ENCODE measurements at regions not wholly inside any gene's neighbourhood (a gene's known extent, or its start where the extent isn't known, plus 50 kb on each side); places are given as distances from the start of the nearest gene placed in this dataset.
A peak's percentile ranks its signal among the peaks of the same experiment; 100 is the strongest.

DNA sequence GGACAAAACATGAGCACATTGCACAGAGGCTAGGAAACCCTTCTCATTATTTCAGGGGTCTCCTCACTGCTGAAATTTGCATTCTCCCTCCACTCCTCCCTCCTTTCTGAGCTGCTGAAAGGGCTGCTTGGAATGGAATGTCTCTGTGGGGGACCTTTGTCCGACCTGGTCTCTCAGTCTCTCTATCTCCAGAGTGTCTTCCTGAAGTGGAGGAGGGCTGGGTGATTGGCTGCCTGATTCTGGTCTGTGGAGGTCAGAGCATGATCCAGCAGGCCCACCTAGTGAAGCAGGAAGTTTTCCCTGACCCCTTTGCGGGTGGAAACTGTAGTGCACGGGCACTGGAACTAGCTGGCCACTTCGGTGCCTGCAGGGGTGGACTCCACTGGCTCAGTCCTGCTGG, 560.5 kb upstream of the HS6ST1 start:
- no peaks in the 10 kb centered on the region for H3K9me3 ChIP-seq
- intact Hi-C loops (cut with DNase I) = no loop called here
- H3K27me3 ChIP-seq = no peaks in the 10 kb centered on the region
- DNase-seq (no peak), ATAC-seq (no peak), FAIRE-seq (no peak)
- TF ChIP-seq, protein P1, sequence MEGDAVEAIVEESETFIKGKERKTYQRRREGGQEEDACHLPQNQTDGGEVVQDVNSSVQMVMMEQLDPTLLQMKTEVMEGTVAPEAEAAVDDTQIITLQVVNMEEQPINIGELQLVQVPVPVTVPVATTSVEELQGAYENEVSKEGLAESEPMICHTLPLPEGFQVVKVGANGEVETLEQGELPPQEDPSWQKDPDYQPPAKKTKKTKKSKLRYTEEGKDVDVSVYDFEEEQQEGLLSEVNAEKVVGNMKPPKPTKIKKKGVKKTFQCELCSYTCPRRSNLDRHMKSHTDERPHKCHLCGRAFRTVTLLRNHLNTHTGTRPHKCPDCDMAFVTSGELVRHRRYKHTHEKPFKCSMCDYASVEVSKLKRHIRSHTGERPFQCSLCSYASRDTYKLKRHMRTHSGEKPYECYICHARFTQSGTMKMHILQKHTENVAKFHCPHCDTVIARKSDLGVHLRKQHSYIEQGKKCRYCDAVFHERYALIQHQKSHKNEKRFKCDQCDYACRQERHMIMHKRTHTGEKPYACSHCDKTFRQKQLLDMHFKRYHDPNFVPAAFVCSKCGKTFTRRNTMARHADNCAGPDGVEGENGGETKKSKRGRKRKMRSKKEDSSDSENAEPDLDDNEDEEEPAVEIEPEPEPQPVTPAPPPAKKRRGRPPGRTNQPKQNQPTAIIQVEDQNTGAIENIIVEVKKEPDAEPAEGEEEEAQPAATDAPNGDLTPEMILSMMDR (IDR thresholded peaks at IDR 0.05) = no peak
- H3K27ac ChIP-seq = no peak overlapping the region
- no peaks in the 10 kb centered on the region for H3K36me3 ChIP-seq
- WGBS, 2 donors = 76% methylated on average over 4 of the region's 4 CpGs
- H3K4me1 ChIP-seq = no peaks in the 10 kb centered on the region
- no peak overlapping the region for H3K4me3 ChIP-seq

DNA sequence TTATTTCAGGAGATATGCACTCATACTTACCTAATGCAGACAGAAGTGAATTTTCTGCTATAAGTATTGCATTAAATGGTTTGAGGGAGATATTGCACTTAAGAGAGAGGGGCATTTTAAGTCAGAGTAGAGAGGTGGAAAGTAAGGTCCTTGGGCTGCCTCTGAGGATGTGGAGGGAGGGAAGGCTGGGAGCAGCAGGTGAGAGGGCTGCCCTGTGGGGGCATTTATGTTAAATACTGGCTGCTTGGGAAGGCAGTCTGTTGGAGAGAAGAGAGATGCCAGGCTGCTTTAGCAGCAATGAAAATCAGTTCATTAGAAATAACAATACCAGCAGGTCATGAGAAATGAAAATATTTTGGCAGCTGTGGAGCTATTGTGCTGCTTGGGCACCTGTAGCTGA, 576.2 kb upstream of the HS6ST1 start:
- H3K36me3 ChIP-seq = no peaks in the 10 kb centered on the region
- TF ChIP-seq, protein P1 (IDR thresholded peaks at IDR 0.05) = no peak
- DNase-seq = no peak
- no peak overlapping the region for H3K4me3 ChIP-seq
- intact Hi-C loops (cut with DNase I) = no loop called here
- no peak overlapping the region for H3K27ac ChIP-seq
- H3K4me1 ChIP-seq = no peaks in the 10 kb centered on the region
- FAIRE-seq = no peak
- no peaks in the 10 kb centered on the region for H3K9me3 ChIP-seq
- no peak for ATAC-seq
- H3K27me3 ChIP-seq = no peaks in the 10 kb centered on the region

DNA sequence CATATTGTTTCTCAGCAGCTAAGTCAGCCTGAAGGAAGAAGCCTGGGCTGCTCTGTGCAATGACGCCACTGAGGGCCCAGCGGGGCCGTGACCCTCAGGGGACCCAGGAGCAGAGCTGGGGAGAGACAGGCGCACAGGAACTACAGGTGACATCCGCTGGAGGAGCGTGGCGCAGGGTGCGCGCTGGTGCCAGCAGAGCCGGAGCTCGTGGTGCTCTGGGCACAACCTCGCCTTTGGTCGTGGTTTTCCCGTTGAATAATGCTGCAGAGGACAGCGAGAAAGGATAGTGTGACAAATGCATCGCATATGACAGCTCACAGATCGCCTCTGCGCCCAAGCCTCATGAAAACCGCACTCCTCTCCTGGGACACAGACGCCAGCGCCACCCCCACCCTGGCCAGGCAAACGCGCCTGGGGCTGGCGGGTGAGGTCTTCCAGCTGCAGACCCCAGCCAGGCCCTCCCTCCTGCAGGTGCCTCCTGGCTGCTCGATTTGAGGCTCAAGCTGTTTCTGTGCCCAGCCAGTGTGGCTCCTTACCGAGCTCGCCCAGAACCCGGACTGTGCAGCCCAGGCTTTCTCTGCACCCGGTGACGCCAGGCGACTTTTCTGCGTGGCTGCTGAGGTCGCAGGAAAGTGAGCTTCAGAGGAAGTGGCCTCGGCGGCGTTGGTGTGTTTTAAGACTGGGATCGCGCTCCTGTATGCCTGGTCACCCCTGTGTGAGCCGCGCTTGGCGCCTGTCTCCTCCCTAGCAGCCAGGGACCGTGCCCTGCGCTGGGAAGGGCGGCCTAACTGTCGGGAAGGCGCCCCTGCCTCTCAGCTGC, 583.1 kb upstream of the HS6ST1 start:
- H3K27ac ChIP-seq = no peak overlapping the region
- H3K36me3 ChIP-seq = no peaks in the 10 kb centered on the region
- WGBS, 2 donors = 60 to 62% methylated on average over 46 of the region's 46 CpGs
- intact Hi-C loops (cut with DNase I) = no loop called here
- H3K27me3 ChIP-seq = no peaks in the 10 kb centered on the region
- DNase-seq = peak in 2 of 6 donors; percentile 50 to 61
- peak in 3 of 4 donors; percentile 49 to 67 (median 52) for ATAC-seq
- peak overlapping the region in 1 of 4 donors; percentile 32 for H3K4me3 ChIP-seq
- no peaks in the 10 kb centered on the region for H3K9me3 ChIP-seq
- FAIRE-seq = no peak
- TF ChIP-seq, protein P1 (IDR thresholded peaks at IDR 0.05) = no peak
- no peaks in the 10 kb centered on the region for H3K4me1 ChIP-seq

DNA sequence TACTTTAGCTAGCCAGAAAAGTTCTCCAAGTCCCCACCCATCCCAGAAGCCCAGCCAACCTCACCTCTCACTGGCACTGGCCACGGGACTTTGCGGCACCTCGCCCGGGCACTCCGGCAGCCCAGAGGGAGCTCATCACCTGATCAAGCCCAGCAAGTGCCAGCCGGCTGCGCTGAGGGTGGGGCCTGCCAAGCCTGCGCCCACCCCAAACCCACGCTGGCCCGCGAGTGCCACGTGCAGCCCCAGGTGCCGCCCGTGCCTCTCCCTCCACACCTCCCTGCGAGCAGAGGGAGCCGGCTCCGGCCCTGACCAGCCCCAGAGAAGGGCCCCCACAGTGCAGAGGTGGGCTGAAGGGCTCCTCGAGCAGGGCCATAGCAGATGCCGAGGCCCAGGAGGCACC, 585.0 kb upstream of the HS6ST1 start:
- FAIRE-seq (no peak), ATAC-seq (no peak), DNase-seq (peak in 1 of 6 donors; percentile 44)
- no peaks in the 10 kb centered on the region for H3K36me3 ChIP-seq
- H3K27me3 ChIP-seq = no peaks in the 10 kb centered on the region
- no peak overlapping the region for H3K27ac ChIP-seq
- no peaks in the 10 kb centered on the region for H3K4me1 ChIP-seq
- TF ChIP-seq, protein P1 (IDR thresholded peaks at IDR 0.05) = no peak
- 91 to 93% methylated on average over 19 of the region's 19 CpGs for WGBS, 2 donors
- no peaks in the 10 kb centered on the region for H3K9me3 ChIP-seq
- intact Hi-C loops (cut with DNase I) = no loop called here
- H3K4me3 ChIP-seq = no peak overlapping the region

DNA sequence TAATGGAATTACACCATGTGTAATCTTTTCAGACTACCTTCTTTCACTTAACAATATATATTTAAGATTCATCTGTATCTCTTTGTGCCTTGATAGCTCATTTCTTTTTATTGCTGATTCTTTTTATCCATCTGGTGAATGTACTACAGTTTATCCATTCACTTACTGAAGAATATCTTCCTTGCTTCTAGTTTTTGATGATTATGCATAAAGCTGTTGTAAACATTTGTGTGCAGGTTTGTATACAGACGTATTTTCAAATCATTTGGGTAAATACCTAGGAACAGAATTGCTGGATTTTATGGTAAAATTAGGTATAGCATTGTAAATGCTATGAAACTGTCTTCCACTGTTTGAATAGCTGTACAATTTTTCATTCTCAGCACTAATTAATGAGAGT, 592.6 kb upstream of the HS6ST1 start:
- DNase-seq = no peak
- ATAC-seq = no peak
- H3K4me1 ChIP-seq = no peaks in the 10 kb centered on the region
- H3K9me3 ChIP-seq = no peaks in the 10 kb centered on the region
- no peak for FAIRE-seq
- H3K27ac ChIP-seq = no peak overlapping the region
- TF ChIP-seq, protein P1 (IDR thresholded peaks at IDR 0.05) = no peak
- H3K4me3 ChIP-seq = no peak overlapping the region
- H3K36me3 ChIP-seq = no peaks in the 10 kb centered on the region
- H3K27me3 ChIP-seq = no peaks in the 10 kb centered on the region
- WGBS, 2 donors = 84 to 85% methylated on average over 1 of the region's 1 CpG
- intact Hi-C loops (cut with DNase I) = no loop called here

Data from pancreas (tissue), 10 donors.